ENCODE measurements at regions not wholly inside any gene's neighbourhood (a gene's known extent, or its start where the extent isn't known, plus 50 kb on each side); places are given as distances from the start of the nearest gene placed in this dataset.

DNA sequence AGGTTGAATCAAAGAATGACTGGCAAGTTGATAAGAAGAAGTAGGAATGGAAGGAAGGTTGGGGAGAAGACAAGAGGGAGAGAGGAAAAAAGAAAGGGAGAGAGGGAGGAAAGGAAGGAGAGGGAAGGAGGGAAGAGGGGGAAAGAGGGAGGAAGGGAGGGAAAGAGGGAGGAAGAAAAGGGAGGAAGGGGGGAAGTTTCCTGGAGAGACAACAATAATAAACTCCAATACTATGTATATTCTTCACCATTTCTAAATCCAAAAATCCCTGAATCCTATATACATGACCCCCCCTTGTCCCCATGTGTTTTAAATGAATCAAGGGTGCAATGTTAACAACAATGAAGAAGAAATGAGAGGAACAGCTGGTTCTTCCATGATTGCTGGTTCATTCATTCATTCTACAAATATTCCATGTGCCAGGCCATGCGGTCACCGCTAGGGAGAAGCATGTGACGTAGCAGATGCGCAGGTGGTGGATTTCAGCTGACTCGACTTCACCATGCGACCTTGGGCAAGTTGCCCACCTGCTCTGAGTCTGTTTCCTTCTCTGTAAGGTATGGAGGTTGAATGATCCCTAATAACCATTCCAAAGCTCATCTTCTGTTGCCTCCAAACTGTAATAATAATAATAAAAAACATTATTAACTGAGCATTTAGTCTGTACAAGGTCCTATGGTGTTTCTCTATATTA, 77.6 kb downstream of the EN1 start:
- TF ChIP-seq, protein P1, sequence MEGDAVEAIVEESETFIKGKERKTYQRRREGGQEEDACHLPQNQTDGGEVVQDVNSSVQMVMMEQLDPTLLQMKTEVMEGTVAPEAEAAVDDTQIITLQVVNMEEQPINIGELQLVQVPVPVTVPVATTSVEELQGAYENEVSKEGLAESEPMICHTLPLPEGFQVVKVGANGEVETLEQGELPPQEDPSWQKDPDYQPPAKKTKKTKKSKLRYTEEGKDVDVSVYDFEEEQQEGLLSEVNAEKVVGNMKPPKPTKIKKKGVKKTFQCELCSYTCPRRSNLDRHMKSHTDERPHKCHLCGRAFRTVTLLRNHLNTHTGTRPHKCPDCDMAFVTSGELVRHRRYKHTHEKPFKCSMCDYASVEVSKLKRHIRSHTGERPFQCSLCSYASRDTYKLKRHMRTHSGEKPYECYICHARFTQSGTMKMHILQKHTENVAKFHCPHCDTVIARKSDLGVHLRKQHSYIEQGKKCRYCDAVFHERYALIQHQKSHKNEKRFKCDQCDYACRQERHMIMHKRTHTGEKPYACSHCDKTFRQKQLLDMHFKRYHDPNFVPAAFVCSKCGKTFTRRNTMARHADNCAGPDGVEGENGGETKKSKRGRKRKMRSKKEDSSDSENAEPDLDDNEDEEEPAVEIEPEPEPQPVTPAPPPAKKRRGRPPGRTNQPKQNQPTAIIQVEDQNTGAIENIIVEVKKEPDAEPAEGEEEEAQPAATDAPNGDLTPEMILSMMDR (IDR thresholded peaks at IDR 0.05; ENCODE audit: low read depth, low read length), result no peak
- no peak overlapping the region for H3K4me3 ChIP-seq (ENCODE audit: low read depth, low read length)

DNA sequence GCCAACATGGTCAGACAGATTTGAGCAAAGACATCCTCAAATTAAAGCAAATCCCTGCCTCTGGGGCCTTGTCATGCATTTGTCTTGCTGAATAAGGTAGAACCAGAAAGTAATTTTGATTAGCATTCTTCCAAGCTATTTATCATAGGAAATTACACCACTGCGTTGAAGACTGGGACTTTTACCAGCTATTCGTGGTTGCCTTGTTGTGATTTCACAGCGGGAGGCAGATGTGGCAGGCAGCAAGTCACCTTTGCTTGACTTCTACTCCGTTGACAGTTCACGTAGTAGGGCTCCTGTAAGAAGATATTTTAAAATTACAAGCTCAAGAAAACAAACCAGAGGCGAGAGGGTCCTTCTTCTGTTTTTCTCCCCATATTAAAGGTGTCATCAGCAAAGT, 80.6 kb downstream of the EN1 start:
- no peak overlapping the region for H3K4me3 ChIP-seq (ENCODE audit: low read depth, low read length)
- TF ChIP-seq, protein P1 (IDR thresholded peaks at IDR 0.05; ENCODE audit: low read depth, low read length), result no peak

DNA sequence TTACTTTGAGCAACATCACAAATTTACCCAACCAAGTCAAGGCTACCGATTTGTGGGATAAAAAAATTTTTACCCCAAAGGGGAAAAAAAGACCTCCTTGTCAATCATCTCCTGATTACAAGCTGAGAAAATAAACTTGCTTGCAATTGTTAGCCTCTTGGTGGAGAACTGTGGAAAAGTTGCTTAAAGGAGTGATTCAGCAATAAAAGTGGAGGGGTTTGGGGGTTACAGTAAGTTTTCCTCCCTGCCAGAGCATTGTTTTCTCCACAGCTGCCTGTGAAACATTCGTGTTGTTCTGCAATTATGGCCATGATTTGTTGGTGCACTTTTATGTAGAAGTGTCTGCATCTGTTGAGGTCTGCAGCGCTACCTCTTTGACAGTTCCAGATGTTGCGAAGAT, 82.6 kb downstream of the EN1 start:
- no peak overlapping the region for H3K4me3 ChIP-seq (ENCODE audit: low read depth, low read length)
- TF ChIP-seq, protein P1 (IDR thresholded peaks at IDR 0.05; ENCODE audit: low read depth, low read length), result no peak

DNA sequence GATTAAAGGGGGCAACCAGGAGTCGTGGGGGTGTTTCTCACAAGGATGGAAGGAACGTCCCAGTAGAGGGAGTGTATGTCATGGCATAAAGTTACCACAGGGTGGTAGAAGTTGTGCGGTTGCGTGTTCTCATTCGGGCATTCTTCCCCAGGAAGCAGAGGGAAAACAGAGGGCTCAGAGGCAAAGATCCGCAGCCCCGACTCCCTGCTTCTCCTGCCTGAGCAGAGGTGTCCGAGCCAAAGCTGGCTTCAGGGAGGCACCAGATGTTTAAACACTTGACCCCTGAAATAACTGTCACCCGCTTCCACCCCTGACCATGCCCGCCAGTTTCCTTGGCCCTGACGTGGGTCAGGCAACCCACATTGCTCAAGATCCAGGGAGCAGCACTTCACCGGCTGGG, 83.7 kb downstream of the EN1 start:
- no peak overlapping the region for H3K4me3 ChIP-seq (ENCODE audit: low read depth, low read length)
- TF ChIP-seq, protein P1 (IDR thresholded peaks at IDR 0.05; ENCODE audit: low read depth, low read length), result no peak

DNA sequence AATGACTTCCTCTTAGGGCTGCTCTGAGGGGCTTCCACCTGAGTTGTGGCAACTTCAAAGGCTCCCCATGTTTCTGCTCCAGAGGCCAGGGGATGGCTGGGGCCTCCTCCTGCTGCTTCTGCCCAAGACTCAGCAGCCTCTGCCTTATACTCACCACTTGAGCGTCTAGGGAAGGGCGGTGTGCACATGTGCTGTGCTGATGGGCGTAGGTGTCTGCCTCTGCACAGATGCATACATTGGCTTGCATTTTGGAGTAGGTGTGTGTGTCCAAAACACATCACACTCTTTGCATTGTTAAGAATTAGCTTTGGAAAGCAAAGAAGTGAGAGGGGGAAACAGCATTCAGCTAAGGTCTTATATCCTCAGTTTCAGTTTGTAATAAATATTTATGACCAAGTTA, 85.2 kb downstream of the EN1 start:
- TF ChIP-seq, protein P1 (IDR thresholded peaks at IDR 0.05; ENCODE audit: low read depth, low read length), result no peak
- no peak overlapping the region for H3K4me3 ChIP-seq (ENCODE audit: low read depth, low read length)

DNA sequence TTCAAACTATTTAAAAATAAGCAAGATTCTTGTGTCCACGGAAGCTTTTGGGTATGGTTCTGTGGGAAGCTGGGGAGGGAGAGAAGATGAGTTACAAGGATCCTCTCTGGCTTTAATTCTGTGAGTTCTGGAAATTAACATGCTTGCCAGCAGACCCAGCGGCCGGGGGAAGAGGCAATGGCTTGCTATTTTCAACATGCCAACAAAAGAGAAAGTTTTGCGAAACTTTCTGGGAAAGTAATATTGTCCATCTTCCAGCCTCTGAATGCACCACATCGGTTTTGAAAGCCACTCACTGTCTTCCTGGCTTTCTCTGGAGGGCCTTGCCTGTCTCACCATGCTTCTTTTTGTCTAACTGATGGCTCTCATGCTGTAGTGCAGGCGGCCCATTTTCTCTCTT, 85.7 kb downstream of the EN1 start:
- TF ChIP-seq, protein P1 (IDR thresholded peaks at IDR 0.05; ENCODE audit: low read depth, low read length), result no peak

DNA sequence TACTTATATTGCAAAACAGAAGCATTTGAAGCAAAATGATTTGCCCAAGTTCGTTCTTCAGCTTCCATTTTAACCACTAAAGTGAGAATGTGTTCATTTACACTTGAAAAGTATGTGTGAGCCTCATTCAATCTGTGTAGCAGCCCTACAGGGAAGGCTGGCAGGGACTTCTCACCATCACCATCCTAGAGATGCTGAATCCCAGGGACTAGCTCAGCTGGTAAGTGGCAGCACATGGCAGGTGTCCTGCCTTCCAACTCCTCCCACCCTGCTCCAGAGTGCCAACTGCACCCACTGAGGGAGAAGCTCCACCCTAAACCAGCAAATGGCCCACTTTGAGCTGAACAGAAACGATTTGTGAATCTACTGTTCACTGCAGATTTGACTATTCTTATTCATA, 91.5 kb downstream of the EN1 start:
- no peak overlapping the region for H3K4me3 ChIP-seq (ENCODE audit: low read depth, low read length)
- TF ChIP-seq, protein P1 (IDR thresholded peaks at IDR 0.05; ENCODE audit: low read depth, low read length), result no peak

More for the DNA sequence above, 85.7 kb downstream of the EN1 start:
- H3K4me3 ChIP-seq (ENCODE audit: low read depth, low read length), result no peak overlapping the region
